HG03457 (cell line): ENCODE measurements at regions not wholly inside any gene's neighbourhood (a gene's known extent, or its start where the extent isn't known, plus 50 kb on each side); places are given as distances from the start of the nearest gene placed in this dataset.

Experiments used
- ATAC-seq: cut with Tn5 transposase; IDR thresholded peaks from one replicate; pipeline ENCODE4 v1.9.1; 2021; ENCODE audit warnings: moderate number of reproducible peaks; ENCODE audit not compliant: unreplicated experiment

DNA sequence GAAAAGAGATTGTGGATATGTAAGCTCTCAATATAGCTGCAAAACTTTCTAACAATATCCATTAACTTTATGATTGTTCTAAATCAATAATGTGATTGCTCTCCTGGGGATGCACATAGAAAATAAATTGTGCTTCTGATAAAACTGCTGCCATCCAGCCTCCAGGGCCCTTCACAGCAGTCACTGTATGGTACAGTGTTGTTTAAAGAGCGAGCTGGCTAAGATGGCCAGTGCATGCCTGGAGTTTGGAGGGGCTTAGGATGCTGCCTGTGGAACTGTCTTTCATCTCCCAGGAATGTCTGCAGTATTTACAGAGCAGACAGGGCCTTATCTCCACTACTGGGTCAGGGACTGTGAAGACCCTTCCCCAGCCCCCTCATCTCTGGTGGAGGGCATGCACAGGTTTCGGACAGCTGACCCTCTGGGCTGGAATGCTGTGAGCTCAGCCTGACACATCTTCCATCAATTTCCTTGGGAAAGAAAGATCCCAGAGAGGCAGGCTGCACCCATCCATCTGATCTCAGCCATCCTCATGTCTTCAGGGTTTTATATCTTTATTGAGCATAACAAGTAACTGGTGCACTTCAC, 137.0 kb downstream of the PLPP3 start:
- no peak for ATAC-seq

DNA sequence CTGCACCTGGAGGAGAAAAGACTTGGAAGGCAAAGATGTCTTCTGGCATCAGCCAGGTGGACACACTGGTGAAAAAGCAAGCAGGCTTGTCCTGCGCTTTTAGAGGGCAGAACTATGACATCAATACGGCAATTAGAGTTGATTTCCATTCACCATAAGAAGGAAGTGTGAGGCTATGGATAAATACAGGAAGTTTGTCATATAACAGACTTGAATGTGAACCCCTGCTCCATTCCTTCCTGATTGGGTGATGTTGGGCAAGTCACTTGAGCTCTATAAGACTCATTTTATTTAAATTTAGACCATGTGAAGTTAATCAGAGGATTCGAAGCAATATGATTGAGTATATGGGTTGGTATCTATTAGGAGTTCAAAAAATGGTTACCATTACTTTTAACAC, 137.8 kb downstream of the PLPP3 start:
- ATAC-seq, result no peak

DNA sequence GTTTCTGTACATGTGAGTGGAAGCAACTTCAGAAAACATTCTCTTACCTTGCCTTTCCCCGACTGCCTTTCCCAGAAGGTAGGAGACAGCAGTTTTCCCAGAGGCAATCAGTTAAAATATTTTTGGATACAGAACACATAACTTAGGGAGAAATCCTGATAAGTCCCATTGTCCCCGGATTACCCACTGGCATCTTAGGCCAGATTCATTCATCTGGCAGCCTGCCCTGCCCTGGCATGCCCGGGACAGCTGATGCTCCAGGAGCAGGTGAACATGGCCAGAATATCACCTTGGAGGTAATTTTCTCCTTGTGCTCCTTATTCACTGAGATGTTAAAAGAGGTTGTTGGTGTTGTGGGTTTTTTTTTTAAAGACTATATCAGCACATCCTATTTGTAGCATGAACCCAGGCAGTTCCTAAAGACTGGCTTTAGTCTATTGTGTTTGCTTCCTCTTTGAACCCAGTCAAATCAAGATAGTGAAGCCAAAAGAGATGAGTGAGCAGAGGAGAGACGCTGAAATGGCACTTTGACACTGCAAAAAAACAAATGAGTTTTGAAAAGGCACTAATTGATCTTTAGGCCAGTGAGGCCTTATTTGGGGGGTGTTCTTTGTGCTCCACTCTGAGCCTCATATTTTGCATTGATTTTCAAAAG, 139.6 kb downstream of the PLPP3 start:
- no peak for ATAC-seq

DNA sequence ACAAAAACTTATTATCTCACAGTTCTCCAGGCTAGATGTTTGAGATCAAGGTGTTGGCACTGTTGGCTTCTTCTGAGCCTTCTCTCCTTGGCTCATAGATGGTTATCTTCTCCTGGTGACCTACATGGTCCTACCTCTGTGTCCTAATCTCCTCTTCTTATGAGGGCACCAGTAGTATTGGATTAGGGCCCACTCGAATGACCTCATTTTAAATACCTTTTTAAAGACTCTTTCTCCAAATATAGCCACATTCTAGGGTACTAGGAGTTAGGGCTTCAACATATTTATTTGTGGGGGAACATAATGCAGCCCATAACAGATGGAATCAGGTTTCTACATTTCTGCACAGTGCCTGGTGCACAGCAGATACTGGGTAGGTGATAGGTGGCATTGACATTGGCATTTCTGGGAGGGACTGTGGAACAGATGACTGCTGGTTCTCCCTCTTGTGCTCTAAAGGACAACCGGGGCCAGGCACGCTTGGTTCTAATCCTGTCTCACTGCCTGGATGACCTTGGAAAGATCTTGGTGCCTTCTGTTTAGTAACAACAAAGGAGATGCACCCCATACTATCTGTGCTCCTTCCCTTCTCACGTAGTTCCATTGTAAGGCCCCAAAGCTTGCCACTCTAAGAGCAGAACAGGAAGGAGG, 140.3 kb downstream of the PLPP3 start:
- no peak for ATAC-seq

DNA sequence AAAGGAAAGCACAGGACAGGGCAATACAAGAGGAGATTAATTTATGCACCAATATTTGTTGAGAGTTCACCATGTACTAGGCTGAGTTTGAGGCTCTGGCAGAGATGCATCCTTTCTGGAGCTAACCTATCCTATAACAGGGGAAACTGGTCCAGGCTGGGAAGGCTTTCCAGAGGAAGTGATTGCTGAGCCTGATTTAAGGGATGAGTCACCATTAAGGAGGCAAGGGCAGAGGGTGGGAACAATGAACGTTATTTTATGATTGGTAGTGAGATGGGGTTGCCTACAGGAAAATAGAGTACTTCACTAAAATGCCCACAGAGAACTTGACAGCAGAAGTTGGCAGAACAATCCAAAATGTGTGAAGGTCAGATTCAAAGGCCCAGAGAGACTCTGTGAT, 141.4 kb downstream of the PLPP3 start:
- ATAC-seq, result no peak

DNA sequence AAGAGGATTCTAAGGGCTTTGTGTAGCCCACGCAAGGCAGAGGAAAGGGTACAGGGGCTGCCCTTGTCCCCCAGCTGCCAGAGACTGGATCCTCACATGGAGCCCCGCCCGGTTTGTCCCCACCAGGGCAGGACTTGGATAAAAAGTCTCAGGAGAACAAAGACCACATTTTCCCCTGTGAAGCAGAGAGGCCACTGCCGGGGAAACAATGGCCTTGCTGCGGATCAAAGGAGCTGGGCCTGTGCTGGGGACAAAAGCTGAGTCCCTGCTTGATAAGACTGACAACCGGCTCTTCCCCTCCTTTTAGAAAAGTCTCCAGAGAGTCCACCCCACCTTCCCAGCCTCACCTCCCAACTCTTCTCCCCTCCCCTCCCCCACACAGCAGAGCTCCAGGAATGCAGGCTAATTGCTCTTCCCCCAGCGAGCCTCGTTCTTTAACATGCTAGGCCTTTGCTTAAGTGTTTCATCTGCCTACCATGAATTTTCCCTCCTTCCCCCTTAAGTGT, 142.4 kb downstream of the PLPP3 start:
- no peak for ATAC-seq

DNA sequence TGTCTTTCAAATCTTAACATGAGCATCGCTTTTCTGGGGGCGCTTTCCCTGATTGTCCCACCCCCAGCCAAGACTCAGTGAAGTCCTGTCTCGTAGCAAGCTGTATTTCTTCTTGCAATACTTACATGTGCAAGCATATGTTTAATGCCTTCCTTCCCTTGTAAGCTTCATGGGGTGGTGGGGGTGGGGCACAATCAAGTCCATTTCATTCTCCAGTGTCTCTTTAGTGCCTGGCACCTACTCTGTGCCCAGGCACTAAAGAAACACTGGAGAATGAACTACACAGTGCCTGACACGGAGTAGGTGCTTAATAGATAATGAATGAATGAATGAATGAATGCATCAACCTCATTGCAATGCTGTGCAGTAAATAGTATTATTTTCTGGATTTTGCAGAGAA, 143.1 kb downstream of the PLPP3 start:
- ATAC-seq, result no peak

DNA sequence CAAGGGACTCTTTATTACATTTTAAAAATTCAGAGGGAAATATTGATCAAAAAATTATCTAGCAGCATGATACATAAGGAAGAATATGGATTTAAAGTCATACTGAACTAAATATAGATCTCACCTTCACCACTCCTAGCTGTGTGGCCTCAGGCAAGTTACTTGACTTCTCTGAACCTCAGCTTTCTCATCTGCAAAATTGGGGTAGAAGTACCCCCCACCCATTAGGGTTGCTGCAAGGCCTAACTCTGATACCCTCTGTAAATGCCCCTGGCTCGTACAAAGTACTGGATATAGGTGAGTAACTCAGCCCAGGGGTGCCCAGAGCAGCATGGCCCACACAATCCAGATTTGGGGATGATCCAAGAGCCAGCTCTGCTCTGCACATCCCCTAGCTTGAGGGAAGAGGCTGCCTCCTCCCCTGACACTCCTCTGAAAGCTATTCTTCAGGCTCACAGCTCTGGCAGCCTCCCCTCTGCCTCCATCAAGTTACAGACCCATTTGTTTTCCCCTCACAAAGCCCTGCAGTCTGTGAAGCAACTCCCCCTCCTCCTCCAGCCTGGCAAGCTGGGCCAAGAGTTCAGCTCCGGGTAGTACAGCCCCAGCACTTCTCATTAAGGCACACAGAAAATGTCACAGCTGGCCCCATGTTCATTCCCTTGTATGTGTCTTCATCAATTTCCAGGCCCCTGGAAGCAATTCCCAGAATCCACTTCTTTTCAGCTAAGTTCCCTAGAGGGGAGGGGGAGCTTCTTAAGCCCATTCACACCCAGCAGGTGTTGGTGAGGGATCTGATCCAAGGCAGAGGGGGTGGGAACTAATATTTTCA, 143.7 kb downstream of the PLPP3 start:
- ATAC-seq, result no peak

DNA sequence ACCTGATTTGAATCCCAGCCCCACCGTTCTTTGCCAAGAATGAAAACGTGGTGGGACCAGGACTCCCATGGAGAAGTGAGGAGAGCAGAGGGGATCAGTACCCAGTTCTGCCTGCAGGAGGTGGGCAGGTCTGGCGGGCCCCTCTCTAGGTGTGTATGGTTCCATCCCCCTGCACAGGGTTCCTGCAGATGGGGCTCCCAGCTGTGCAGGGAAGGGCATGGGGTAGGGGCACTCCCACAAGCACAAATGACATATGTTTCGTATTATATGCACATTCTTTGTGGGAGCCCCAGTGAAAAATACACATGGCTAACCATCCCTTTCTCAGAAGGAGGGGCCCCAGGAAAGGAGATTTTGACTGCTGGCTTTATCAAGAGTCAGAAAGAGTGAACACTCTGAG, 144.6 kb downstream of the PLPP3 start:
- no peak for ATAC-seq

DNA sequence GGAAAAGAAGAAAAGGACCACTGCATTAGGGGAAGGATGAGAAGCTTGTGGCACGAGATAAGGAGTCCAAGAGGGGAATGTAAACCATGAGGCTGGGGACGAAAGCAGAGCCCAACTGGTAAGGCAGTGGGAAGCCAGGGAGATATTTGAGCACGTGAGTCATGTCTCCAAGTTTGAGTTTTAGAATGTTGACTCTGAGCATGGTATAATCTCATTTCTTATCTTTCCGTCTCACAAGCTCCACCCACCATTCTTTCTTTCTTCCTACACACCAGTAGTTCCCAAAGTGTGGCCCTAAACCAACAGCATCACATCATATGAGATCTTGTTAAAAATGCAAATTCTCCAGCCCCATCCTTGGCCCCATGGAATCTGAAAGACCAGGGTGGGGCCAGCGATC, 145.3 kb downstream of the PLPP3 start:
- ATAC-seq, result no peak

DNA sequence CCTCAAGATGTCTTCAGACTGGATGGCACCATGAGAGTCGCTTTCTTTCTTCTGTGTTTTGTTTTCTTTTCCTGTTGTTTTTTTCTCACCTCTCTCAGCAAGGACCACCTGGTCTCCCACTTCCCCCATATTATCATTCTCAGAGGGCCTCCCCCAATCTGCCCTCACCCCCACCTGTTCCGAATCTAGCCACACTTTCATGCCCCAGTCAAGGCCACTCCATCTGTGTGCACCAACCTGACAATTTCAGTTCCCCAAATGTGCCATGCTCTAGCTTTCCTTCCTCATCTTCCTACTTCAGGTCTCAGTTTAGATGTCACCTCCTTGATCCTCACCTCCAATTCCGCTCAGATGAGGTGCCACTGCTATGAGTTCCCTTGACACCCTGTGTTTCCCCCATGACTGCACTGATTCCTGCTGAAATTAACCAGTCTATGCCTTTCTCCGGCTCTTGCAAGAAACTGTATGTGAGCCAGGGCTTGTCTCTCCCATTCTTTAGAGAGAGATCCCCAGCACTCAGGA, 146.2 kb downstream of the PLPP3 start:
- ATAC-seq, result no peak

DNA sequence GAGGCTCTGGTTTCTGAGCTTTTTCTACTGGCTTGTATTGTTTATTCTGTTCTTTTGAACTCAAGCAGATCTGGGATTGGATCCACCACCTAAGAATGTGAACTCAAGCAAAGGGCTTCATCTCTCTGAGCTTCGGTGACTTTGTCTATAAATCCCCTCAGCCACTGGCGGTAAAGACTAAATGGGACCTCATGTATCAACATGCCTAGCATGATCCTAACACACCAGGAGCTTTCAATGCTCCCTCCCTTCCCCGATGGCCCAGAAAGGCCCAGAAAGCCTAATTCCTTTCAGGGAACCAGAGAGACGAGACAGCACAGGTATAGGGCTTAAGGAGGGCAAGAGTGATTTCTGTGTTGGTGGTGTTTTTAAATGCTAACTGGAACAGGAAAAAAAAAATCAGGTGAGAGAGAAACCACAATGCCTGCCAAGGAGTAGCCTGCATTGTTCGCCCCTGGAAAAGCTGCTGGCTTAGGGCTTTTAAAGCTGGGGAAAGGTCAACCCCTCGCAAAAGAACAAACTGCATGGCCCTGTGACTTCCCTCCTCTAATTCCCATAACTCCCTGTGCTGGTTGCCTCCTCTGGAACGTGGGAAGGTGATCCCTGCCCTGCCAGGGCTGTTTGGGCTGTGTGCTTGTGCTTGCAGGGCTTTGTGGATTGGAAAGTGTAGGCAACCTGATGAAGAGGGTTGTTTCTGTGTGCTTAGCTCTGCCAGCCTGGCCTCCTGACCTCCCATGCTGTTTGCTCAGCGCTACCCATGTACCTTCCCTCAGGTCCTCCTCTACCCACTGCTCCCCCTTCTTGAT, 147.0 kb downstream of the PLPP3 start:
- no peak for ATAC-seq

DNA sequence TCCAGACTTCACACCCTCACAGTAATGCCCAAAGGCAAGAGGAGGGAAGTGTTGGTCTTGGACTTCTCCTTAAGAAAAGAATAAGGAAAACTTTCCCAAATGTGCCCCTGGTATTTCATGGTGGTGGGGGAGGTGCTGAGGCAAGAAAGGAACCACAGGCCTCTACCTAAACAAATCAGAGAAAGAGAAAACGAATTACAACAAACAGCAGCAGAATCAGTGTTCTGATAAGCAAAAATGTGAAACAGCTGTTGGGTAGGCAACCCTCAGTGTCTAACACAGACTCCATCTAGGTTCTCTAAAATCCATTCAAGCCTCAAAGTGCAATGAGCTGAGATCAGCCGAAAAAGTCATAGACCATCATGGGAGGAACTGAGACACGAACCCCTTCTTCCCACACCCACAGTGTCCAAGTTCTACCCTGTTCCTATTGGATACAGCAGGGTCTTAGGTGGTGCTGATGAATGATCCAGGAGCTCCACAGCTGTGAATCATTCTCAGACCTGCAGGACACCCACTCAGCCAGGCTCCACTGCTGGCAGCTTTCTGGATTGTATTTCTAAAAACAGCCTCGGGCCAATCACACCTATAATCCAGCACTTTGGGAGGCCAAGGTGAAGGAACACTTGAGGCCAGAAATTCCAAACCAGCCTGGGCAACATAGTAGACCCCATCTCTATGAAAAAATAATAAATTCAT, 149.1 kb downstream of the PLPP3 start:
- no peak for ATAC-seq

DNA sequence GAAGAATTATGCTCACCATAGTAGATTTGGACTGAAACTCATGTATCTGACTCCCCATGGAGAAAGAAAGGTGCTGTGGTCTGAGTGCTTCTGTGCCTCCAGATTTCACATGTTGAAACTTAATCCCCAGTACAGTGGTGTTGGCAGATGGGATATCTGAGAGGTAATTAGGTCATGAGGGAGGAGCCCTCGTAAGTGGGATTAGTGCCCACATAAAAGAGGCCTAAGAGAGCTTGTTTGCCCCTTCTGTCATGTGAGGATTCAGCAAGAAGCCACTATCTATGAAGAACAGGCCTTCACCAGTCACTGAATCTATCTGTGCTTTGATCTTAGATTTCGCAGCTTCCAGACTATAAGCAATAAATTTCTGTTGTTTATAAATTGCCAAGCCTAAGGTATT, 150.1 kb downstream of the PLPP3 start:
- ATAC-seq, result no peak

DNA sequence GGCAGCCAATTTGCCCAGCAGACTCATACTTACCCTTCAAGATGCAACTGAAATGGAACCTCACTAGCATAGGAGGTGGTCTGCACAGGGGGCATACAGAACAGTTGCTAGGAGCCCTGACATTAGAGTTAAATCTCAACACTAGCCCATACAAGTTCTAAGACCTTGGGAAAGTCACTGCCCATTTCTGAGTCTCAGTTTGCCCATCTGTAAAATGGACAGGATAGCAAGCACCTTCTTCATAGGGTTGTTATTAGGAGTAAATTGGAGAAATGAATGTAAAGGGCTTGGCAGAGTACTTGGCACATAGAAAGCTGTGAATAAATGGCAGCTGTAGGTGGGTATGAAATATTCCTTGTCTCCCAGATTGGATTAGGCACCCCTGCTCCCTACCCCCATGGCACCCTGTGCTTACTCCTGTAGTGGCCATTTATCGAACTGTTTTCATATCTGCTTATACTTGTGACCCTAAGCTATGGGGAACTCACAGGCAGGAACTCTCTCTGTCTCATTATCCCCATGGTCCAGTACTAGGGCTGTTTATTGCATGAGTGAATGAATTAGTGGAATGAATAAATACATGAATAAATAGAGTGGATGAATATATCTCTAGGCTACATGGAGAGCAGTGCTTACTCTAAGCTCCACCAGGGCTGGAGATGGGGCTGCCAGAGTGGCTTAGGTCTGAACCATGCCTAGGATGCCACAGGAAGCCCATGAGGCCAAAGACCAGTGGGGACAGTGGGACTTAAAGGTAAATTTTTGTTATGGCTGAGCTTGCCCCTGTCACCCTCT, 152.6 kb downstream of the PLPP3 start:
- ATAC-seq, result no peak

DNA sequence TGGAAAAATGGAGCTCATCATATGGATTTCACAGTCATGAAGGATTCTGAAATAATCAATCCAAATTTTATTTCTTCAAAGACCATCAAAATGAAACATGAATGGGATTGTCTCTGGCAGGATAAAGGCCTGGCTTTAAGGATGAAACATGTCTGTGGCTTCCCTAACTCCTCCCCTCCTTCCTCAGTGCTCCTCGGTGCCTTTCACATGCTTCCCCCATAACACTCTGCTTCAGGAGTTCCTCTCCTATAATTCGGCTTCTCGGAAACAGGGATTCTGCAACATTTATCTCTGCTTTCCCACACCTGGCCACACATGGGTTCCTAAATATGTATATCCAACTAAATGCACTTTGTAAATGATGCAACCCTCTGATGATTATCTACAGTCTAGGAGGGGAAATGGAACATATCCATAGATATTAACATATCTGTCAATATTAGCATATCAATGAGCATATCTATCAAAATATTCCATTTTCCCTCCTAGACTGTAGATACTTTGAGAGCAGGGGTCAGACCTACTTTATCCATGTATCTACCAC, 153.8 kb downstream of the PLPP3 start:
- ATAC-seq, result no peak

DNA sequence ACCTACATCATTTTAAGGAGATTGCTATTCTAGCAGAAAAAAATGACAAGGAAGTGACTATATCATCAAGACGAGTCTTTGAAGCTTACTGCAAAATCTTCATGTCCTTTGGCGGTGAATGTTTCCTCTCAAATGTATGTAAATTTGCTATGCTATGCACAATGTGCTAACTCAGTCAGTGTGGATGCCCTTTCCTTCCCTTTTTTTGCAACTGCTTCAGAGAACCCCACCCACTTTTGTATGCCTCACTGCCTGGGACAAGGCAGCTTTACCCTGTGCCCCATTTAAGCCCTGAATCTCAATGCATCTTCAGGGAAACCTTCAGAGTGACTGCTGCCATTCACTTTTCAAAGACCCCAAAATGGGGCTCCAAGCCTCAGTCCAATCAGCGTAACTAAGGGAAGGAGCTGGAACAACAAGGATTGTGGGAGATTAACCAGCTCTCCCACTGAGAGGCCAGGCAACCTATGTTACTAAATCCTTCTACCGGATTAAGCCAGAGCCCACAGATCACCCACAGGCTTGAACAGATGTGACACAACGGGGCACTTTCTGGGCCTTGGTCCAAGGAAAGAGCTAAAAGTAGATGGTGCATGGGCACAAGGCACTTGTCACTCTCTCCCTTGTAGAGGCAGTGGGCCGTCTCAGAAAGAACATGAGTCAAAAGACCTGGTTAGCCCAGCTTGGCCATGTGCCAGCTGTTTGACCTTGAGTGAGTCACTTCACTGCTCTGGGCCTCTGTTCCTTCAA, 154.4 kb downstream of the PLPP3 start:
- no peak for ATAC-seq

DNA sequence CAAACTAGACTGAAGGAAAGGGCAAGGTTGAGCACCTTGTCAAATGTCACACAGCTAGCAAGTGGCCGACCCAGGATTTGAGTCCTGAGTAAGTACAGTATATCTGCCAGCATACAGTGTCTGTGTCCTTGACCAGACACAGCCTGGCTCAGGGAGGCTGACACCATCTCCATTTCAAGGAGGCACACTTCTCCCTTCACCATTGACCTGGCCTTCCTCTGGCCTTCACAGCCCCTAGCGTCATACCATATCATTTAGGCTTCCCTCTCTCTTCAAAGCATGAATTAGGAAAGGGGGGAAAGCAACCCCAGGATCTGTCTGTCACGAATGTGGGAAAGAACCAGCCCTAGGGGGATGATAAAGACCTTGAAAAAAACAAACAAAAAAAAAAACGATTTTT, 155.6 kb downstream of the PLPP3 start:
- ATAC-seq, result no peak
